PC-3 (cell line): ENCODE measurements at regions not wholly inside any gene's neighbourhood (a gene's known extent, or its start where the extent isn't known, plus 50 kb on each side); places are given as distances from the start of the nearest gene placed in this dataset.

Experiments
- EZH2phosphoT487 ChIP-seq: fragments of 300-600 bp; sonication (generic); IDR thresholded peaks from 2 replicates; pipeline ENCODE4 v1.6.1; 2018; ENCODE audit warnings: mild to moderate bottlenecking, antibody characterized with exemption, low read length, borderline replicate concordance
- TF ChIP-seq, protein P1 (sequence below): fragments of 300-600 bp; sonication (generic); conservative IDR thresholded peaks from 2 replicates; pipeline ENCODE4 v1.5.1; 2017; ENCODE audit warnings: antibody characterized with exemption, low read depth, mild to moderate bottlenecking, low read length

DNA sequence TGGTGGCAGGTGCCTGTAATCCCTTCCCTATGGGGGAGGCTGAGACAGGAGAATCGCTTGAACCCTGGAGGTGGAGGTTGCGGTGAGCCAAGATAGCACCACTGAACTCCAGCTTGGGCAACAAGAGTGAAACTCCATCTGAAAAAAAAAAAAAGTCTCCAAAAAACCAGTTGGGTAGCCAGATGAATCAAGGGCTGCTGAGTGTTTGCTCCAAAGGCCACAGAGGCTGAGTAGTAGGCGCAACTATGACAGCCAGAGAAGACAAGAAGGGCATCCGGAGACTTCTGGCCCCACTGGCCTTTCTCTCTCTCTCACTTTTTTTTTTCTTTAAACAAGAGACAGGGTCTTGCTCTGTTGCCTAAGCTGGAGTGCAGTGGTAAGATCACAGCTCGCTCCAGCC is 131.8 kb downstream of the SMAD6 start:
- TF ChIP-seq EZH2phosphoT487, result no peak
- TF ChIP-seq, protein P1, sequence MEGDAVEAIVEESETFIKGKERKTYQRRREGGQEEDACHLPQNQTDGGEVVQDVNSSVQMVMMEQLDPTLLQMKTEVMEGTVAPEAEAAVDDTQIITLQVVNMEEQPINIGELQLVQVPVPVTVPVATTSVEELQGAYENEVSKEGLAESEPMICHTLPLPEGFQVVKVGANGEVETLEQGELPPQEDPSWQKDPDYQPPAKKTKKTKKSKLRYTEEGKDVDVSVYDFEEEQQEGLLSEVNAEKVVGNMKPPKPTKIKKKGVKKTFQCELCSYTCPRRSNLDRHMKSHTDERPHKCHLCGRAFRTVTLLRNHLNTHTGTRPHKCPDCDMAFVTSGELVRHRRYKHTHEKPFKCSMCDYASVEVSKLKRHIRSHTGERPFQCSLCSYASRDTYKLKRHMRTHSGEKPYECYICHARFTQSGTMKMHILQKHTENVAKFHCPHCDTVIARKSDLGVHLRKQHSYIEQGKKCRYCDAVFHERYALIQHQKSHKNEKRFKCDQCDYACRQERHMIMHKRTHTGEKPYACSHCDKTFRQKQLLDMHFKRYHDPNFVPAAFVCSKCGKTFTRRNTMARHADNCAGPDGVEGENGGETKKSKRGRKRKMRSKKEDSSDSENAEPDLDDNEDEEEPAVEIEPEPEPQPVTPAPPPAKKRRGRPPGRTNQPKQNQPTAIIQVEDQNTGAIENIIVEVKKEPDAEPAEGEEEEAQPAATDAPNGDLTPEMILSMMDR, result no peak
